PFSK-1 (cell line): ENCODE measurements at regions not wholly inside any gene's neighbourhood (a gene's known extent, or its start where the extent isn't known, plus 50 kb on each side); places are given as distances from the start of the nearest gene placed in this dataset.

ENCODE experiments used
- POLR2AphosphoS5 ChIP-seq: IDR thresholded peaks from 2 replicates; pipeline ENCODE4 v1.6.1; 2012; ENCODE audit warnings: low read depth, mild to moderate bottlenecking, control low read depth, low read length, moderate library complexity
- REST ChIP-seq, 2 experiments: IDR thresholded peaks; 2 replicates each; pipeline versions ENCODE4 v1.6.1 to v1.8.0; 2011 to 2012; ENCODE audit warnings: low read depth in 2 of 2, low read length in 2 of 2, control low read depth in 1 of 2, inconsistent platforms in 1 of 2, mild to moderate bottlenecking in 1 of 2, moderate library complexity in 1 of 2; ENCODE audit not compliant: insufficient read depth in 1 of 2
- SIN3A ChIP-seq: IDR thresholded peaks from 2 replicates; pipeline ENCODE4 v1.6.1; 2012; ENCODE audit warnings: mild to moderate bottlenecking, low read length, moderate library complexity, borderline replicate concordance; ENCODE audit not compliant: insufficient read depth

- TF ChIP-seq POLR2AphosphoS5 (no peak), SIN3A (no peak), REST (IDR thresholded peaks at IDR 0.05; ENCODE audit: insufficient read depth in 1 of 2, low read depth in 2 of 2, low read length in 2 of 2) (no peak)
These were observed 1383.0 kb upstream of the C9orf72 start for GRCh38 chr9:28956116-28956880.
